ENCODE measurements at regions not wholly inside any gene's neighbourhood (a gene's known extent, or its start where the extent isn't known, plus 50 kb on each side); places are given as distances from the start of the nearest gene placed in this dataset.

DNA sequence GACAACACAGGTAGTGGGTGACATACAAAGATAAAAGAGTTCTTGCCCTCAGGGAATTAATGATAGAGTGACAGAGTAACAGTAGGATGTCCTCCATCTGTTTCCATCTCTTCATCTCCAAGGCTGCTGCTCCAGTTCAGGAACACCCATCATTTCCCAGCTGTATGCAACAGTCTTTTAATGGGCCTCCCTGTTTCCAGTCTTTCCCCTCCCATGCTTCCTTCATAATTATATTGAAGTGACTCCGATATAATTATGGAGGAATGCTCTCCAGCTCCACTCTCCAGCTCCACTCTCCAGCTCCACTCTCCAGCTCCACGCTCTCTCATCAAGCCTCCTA is 65.3 kb upstream of the MSN start:
- Histone ChIP-seq H3K9me3 (no peaks in the 10 kb centered on the region), H3K4me1 (peaks cover 17 to 29% (median 24%) of the 10 kb centered on the region in 4 donors), H3K27ac (replicated peaks in 1 of 4) (peak overlapping the region; percentile 67 to 74 (median 72)), H3K36me3 (no peaks in the 10 kb centered on the region), H3K4me3 (no peak overlapping the region), H3K27me3 (no peaks in the 10 kb centered on the region)
- TF ChIP-seq POLR2AphosphoS5 (IDR thresholded peaks at IDR 0.05) (no peak), POLR2A (IDR thresholded peaks at IDR 0.05; ENCODE audit: low read depth) (no peak), EP300 (IDR thresholded peaks at IDR 0.05) (no peak)
- TF ChIP-seq, protein P1, sequence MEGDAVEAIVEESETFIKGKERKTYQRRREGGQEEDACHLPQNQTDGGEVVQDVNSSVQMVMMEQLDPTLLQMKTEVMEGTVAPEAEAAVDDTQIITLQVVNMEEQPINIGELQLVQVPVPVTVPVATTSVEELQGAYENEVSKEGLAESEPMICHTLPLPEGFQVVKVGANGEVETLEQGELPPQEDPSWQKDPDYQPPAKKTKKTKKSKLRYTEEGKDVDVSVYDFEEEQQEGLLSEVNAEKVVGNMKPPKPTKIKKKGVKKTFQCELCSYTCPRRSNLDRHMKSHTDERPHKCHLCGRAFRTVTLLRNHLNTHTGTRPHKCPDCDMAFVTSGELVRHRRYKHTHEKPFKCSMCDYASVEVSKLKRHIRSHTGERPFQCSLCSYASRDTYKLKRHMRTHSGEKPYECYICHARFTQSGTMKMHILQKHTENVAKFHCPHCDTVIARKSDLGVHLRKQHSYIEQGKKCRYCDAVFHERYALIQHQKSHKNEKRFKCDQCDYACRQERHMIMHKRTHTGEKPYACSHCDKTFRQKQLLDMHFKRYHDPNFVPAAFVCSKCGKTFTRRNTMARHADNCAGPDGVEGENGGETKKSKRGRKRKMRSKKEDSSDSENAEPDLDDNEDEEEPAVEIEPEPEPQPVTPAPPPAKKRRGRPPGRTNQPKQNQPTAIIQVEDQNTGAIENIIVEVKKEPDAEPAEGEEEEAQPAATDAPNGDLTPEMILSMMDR (IDR thresholded peaks at IDR 0.05) = no peak
- intact Hi-C loops (cut with DNase I) = no loop called here
- DNase-seq (ENCODE audit: extremely low spot score) = no peak
- 83% methylated on average over 2 of the region's 2 CpGs for WGBS

DNA sequence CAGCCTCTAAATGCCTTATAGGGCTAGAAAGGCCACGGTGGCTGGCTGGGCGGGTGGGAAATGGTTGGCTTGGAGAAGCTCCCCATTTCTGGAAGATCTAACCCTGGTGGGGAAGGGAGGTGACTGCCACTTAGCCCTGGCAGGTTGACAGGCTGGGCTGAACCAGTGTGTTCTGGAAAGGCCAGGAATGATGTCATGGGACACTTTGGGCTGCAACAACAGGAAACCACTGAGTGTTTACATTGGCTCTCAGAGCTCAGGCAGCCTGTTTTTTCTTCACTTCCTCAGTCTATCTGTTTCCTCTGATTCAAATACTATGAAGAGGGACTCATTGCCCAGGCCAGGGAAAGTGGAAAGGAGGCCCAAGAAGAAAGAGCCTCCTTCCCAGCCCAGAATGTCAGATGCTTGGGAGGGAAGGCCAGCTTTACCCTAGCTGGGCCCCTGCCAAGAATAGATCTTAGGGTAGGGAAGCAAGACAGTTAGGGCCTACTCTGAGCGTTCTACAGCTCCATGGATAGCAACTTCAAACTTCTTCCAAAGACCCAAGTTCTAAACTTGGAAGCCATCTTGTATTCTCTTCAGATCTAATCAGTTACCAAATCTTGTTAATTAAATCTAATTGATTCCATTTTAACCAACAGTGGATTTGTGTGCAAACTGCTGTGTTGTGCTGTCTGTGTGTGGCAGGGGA is 65.8 kb upstream of the MSN start:
- Histone ChIP-seq H3K9me3 (no peaks in the 10 kb centered on the region), H3K36me3 (no peaks in the 10 kb centered on the region), H3K4me3 (no peak overlapping the region), H3K4me1 (peaks cover 22 to 33% (median 27%) of the 10 kb centered on the region in 4 donors), H3K27ac (replicated peaks in 1 of 4) (peak overlapping the region; percentile 67 to 74 (median 72)), H3K27me3 (no peaks in the 10 kb centered on the region)
- intact Hi-C loops (cut with DNase I) = no loop called here
- 52% methylated on average over 3 of the region's 3 CpGs for WGBS
- TF ChIP-seq POLR2A (IDR thresholded peaks at IDR 0.05; ENCODE audit: low read depth) (no peak), EP300 (IDR thresholded peaks at IDR 0.05) (no peak), POLR2AphosphoS5 (IDR thresholded peaks at IDR 0.05) (peak; percentile 72 to 88)
- TF ChIP-seq, protein P1 (IDR thresholded peaks at IDR 0.05) = peak in 1 of 3 experiments; percentile 9
- no peak for DNase-seq (ENCODE audit: extremely low spot score)

DNA sequence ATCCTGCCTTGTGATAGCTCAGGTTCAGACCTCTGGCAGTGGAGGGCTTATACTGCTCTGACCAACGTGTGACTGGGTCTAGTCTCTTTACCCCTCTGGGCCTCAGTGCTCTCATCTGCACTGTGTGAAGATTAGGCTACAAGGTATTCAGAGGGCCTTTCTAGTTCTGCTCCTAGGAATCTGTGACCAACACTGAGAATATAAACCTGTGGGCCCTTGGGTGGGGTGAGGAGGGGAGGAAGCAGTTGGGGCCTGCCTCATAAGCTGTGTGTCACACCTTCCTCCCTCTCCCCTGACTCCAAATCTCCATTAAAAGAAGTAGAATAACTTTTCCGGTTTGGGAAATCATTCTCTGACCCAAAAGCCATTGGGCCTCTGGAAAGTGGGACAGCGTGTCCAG is 66.3 kb upstream of the MSN start:
- Histone ChIP-seq H3K27ac (replicated peaks in 1 of 4) (peak overlapping the region; percentile 67 to 74 (median 72)), H3K4me3 (no peak overlapping the region), H3K36me3 (no peaks in the 10 kb centered on the region), H3K9me3 (no peaks in the 10 kb centered on the region), H3K27me3 (no peaks in the 10 kb centered on the region), H3K4me1 (peaks cover 26 to 38% (median 32%) of the 10 kb centered on the region in 4 donors)
- no peak for DNase-seq (ENCODE audit: extremely low spot score)
- no peak for TF ChIP-seq POLR2A (IDR thresholded peaks at IDR 0.05; ENCODE audit: low read depth)
- no peak for TF ChIP-seq EP300 (IDR thresholded peaks at IDR 0.05)
- TF ChIP-seq, protein P1 (IDR thresholded peaks at IDR 0.05) = no peak
- 49% methylated on average over 3 of the region's 3 CpGs for WGBS
- intact Hi-C loops (cut with DNase I) = no loop called here

DNA sequence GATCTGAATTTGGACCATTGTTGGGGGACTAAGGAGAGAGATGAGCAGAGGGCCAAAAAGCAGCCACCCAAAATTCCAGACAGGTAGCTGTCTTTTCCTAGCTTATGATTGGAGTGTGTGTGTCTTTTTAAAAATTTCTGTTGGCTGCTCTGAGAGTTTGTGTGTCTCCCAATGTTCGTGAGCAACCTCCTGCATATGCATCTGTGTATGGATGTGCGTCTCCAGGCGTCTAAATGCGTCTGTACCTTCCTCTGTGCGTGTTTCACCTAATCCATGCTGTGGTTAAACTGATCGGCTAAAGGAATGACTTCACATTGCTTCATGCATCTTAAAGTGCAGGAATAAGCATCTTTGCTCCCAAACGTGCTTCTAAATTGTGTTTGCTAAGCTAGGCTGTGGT is 65.5 kb upstream of the LAS1L start:
- Histone ChIP-seq H3K27ac (replicated peaks in 1 of 4) (peak overlapping the region in 2 of 4 donors; percentile 73 to 74), H3K36me3 (no peaks in the 10 kb centered on the region), H3K9me3 (no peaks in the 10 kb centered on the region), H3K27me3 (no peaks in the 10 kb centered on the region), H3K4me1 (peaks cover 32 to 44% (median 38%) of the 10 kb centered on the region in 4 donors), H3K4me3 (no peak overlapping the region)
- TF ChIP-seq, protein P1 (IDR thresholded peaks at IDR 0.05) = no peak
- TF ChIP-seq POLR2AphosphoS5 (IDR thresholded peaks at IDR 0.05) = no peak
- TF ChIP-seq POLR2A (IDR thresholded peaks at IDR 0.05; ENCODE audit: low read depth) = no peak
- TF ChIP-seq EP300 (IDR thresholded peaks at IDR 0.05) = no peak
- DNase-seq (ENCODE audit: extremely low spot score) = no peak
- intact Hi-C loops (cut with DNase I) = no loop called here
- 64% methylated on average over 7 of the region's 7 CpGs for WGBS

All from esophagus muscularis mucosa (tissue), 4 donors.